HG03432 (cell line): ENCODE measurements at regions not wholly inside any gene's neighbourhood (a gene's known extent, or its start where the extent isn't known, plus 50 kb on each side); places are given as distances from the start of the nearest gene placed in this dataset.
"Not testable (repeated sequence)": the region's sequence is repeated elsewhere in the genome, so short reads cannot be mapped to it uniquely, and the experiment has no call there.

Experiments
- ATAC-seq: cut with Tn5 transposase; IDR thresholded peaks from one replicate; pipeline ENCODE4 v1.9.1; 2021; ENCODE audit warnings: mild to moderate bottlenecking, moderate library complexity; ENCODE audit not compliant: unreplicated experiment

- no peak for ATAC-seq
Observed at GRCh38 chr2:67318031-67318430, 79.1 kb upstream of the ETAA1 start.

GRCh38 chr2:67318563-67318962, 78.6 kb upstream of the ETAA1 start:
- ATAC-seq = no peak

- no peak for ATAC-seq
Observed at GRCh38 chr2:67318993-67319481, 78.1 kb upstream of the ETAA1 start.

GRCh38 chr2:67320861-67321587, 76.1 kb upstream of the ETAA1 start:
- ATAC-seq = no peak

- ATAC-seq = no peak
Observed at GRCh38 chr2:67321588-67321903, 75.6 kb upstream of the ETAA1 start.

- ATAC-seq = no peak
Observed at GRCh38 chr2:67322353-67323001, 74.7 kb upstream of the ETAA1 start.

- ATAC-seq = no peak
Observed at GRCh38 chr2:67323209-67323991, 73.7 kb upstream of the ETAA1 start.

GRCh38 chr2:67329513-67329912, 67.6 kb upstream of the ETAA1 start:
- ATAC-seq = no peak

GRCh38 chr2:67329951-67330350, 67.2 kb upstream of the ETAA1 start:
- no peak for ATAC-seq

- not testable (repeated sequence) for ATAC-seq
Observed at GRCh38 chr2:67331419-67332086, 65.6 kb upstream of the ETAA1 start.

GRCh38 chr2:67337903-67338302, 59.2 kb upstream of the ETAA1 start:
- ATAC-seq = no peak

- ATAC-seq = no peak
Observed at GRCh38 chr2:67338601-67339233, 58.4 kb upstream of the ETAA1 start.

- no peak for ATAC-seq
Observed at GRCh38 chr2:67339234-67339885, 57.8 kb upstream of the ETAA1 start.

- no peak for ATAC-seq
Observed at GRCh38 chr2:67340133-67341011, 56.8 kb upstream of the ETAA1 start.

- ATAC-seq = no peak
Observed at GRCh38 chr2:67341012-67341318, 56.2 kb upstream of the ETAA1 start.

GRCh38 chr2:67341336-67341735, 55.8 kb upstream of the ETAA1 start:
- ATAC-seq = no peak

GRCh38 chr2:67342394-67342793, 54.7 kb upstream of the ETAA1 start:
- ATAC-seq = no peak

- no peak for ATAC-seq
Observed at GRCh38 chr2:67346718-67347407, 50.3 kb upstream of the ETAA1 start.
